Urinary bladder (tissue), 3 donors: ENCODE measurements at regions not wholly inside any gene's neighbourhood (a gene's known extent, or its start where the extent isn't known, plus 50 kb on each side); places are given as distances from the start of the nearest gene placed in this dataset.
"Not testable (repeated sequence)": the region's sequence is repeated elsewhere in the genome, so short reads cannot be mapped to it uniquely, and the experiment has no call there.

Experiments
- DNase-seq: peaks from one replicate; pipeline ENCODE4 v3.0.0-alpha.2; 2015; ENCODE audit errors: extremely low spot score
- H3K27ac ChIP-seq: one replicate; pipeline ENCODE4 v1.5.1; 2013; ENCODE audit warnings: low read depth, mild to moderate bottlenecking, moderate library complexity
- H3K36me3 ChIP-seq: one replicate; pipeline ENCODE4 v1.6.1; 2013; ENCODE audit warnings: mild to moderate bottlenecking, moderate library complexity; ENCODE audit not compliant: insufficient read depth
- H3K4me1 ChIP-seq: one replicate; pipeline ENCODE4 v1.6.1; 2013; ENCODE audit warnings: mild to moderate bottlenecking, moderate library complexity; ENCODE audit not compliant: insufficient read depth
- H3K4me3 ChIP-seq: one replicate; pipeline ENCODE4 v1.5.1; 2013; ENCODE audit warnings: low read depth, low read length
- WGBS: extraction: QIAGEN DNeasy Blood & Tissue Kit; methylation state at CpG from one replicate; pipeline ENCODE4 v1.1.7; 2013; 5-methylcytosine and 5-hydroxymethylcytosine counted together
- donor health status: healthy with polysubstance abuse.
- donor health status: healthy.

- not testable (repeated sequence) for H3K4me1 ChIP-seq, DNase-seq, H3K36me3 ChIP-seq, H3K4me3 ChIP-seq, H3K27ac ChIP-seq
- 85% methylated on average over 5 of the region's 5 CpGs for WGBS
Observed at GRCh38 chr3:73193943-73194342, 132.5 kb downstream of the EBLN2 start.

- no peak for DNase-seq
- 93% methylated on average over 5 of the region's 5 CpGs for WGBS
- Histone ChIP-seq H3K4me1 (no peaks in the 10 kb centered on the region), H3K4me3 (no peak overlapping the region), H3K27ac (no peak overlapping the region), H3K36me3 (no peaks in the 10 kb centered on the region)
Observed at GRCh38 chr3:73197187-73197586, 135.7 kb downstream of the EBLN2 start.

GRCh38 chr3:73203101-73203500 is 141.6 kb downstream of the EBLN2 start:
- H3K4me1 ChIP-seq: no peaks in the 10 kb centered on the region
- no peak overlapping the region for H3K4me3 ChIP-seq
- no peaks in the 10 kb centered on the region for H3K36me3 ChIP-seq
- 85% methylated on average over 2 of the region's 2 CpGs for WGBS
- H3K27ac ChIP-seq: no peak overlapping the region
- no peak for DNase-seq

- H3K4me3 ChIP-seq: no peak overlapping the region
- no peaks in the 10 kb centered on the region for H3K36me3 ChIP-seq
- no peaks in the 10 kb centered on the region for H3K4me1 ChIP-seq
- no peak for DNase-seq
- no peak overlapping the region for H3K27ac ChIP-seq
- 93% methylated on average over 3 of the region's 3 CpGs for WGBS
Observed at GRCh38 chr3:73203633-73204032, 142.2 kb downstream of the EBLN2 start.

GRCh38 chr3:73204841-73205240 is 143.4 kb downstream of the EBLN2 start:
- no peak for DNase-seq
- Histone ChIP-seq H3K4me3 (no peak overlapping the region), H3K4me1 (no peaks in the 10 kb centered on the region), H3K27ac (no peak overlapping the region), H3K36me3 (no peaks in the 10 kb centered on the region)

GRCh38 chr3:73206030-73206429 is 144.6 kb downstream of the EBLN2 start:
- no peak for DNase-seq
- Histone ChIP-seq H3K4me1 (no peaks in the 10 kb centered on the region), H3K4me3 (no peak overlapping the region), H3K36me3 (no peaks in the 10 kb centered on the region), H3K27ac (no peak overlapping the region)
- WGBS: 91% methylated on average over 5 of the region's 5 CpGs

- Histone ChIP-seq H3K4me1 (no peaks in the 10 kb centered on the region), H3K27ac (no peak overlapping the region), H3K36me3 (no peaks in the 10 kb centered on the region), H3K4me3 (no peak overlapping the region)
- no peak for DNase-seq
- whole genome bisulfite sequencing: 78% methylated on average over 3 of the region's 3 CpGs
Observed at GRCh38 chr3:73207946-73208440, 146.5 kb downstream of the EBLN2 start.

GRCh38 chr3:73210759-73211158 is 149.3 kb downstream of the EBLN2 start:
- no peak overlapping the region for H3K4me3 ChIP-seq
- H3K4me1 ChIP-seq: no peaks in the 10 kb centered on the region
- DNase-seq: no peak
- 84% methylated on average over 3 of the region's 3 CpGs for whole genome bisulfite sequencing
- H3K27ac ChIP-seq: no peak overlapping the region
- H3K36me3 ChIP-seq: no peaks in the 10 kb centered on the region

- Histone ChIP-seq H3K27ac (no peak overlapping the region), H3K4me1 (no peaks in the 10 kb centered on the region), H3K36me3 (no peaks in the 10 kb centered on the region), H3K4me3 (no peak overlapping the region)
- DNase-seq: no peak
- 77% methylated on average over 3 of the region's 3 CpGs for WGBS
Observed at GRCh38 chr3:73212683-73213082, 151.2 kb downstream of the EBLN2 start.

GRCh38 chr3:73213896-73214295 is 152.4 kb downstream of the EBLN2 start:
- no peaks in the 10 kb centered on the region for H3K4me1 ChIP-seq
- no peaks in the 10 kb centered on the region for H3K36me3 ChIP-seq
- H3K27ac ChIP-seq: no peak overlapping the region
- H3K4me3 ChIP-seq: no peak overlapping the region
- 96% methylated on average over 1 of the region's 1 CpG for WGBS
- DNase-seq: no peak

GRCh38 chr3:73214846-73215245 is 153.4 kb downstream of the EBLN2 start:
- Histone ChIP-seq H3K27ac (no peak overlapping the region), H3K4me3 (no peak overlapping the region), H3K4me1 (no peaks in the 10 kb centered on the region), H3K36me3 (no peaks in the 10 kb centered on the region)
- 85% methylated on average over 2 of the region's 2 CpGs for WGBS
- no peak for DNase-seq

- H3K27ac ChIP-seq: no peak overlapping the region
- no peak overlapping the region for H3K4me3 ChIP-seq
- H3K4me1 ChIP-seq: no peaks in the 10 kb centered on the region
- no peak for DNase-seq
- H3K36me3 ChIP-seq: no peaks in the 10 kb centered on the region
- WGBS: 82% methylated on average over 1 of the region's 1 CpG
Observed at GRCh38 chr3:73215281-73215680, 153.8 kb downstream of the EBLN2 start.

- no peaks in the 10 kb centered on the region for H3K36me3 ChIP-seq
- DNase-seq: no peak
- no peak overlapping the region for H3K4me3 ChIP-seq
- H3K27ac ChIP-seq: no peak overlapping the region
- no peaks in the 10 kb centered on the region for H3K4me1 ChIP-seq
- WGBS: 39% methylated on average over 4 of the region's 4 CpGs
Observed at GRCh38 chr3:73215901-73216300, 154.4 kb downstream of the EBLN2 start.

GRCh38 chr3:73216310-73216709 is 154.9 kb downstream of the EBLN2 start:
- H3K4me1 ChIP-seq: no peaks in the 10 kb centered on the region
- no peak for DNase-seq
- H3K27ac ChIP-seq: no peak overlapping the region
- no peak overlapping the region for H3K4me3 ChIP-seq
- 92% methylated on average over 1 of the region's 1 CpG for WGBS
- H3K36me3 ChIP-seq: no peaks in the 10 kb centered on the region

GRCh38 chr3:73222126-73222525 is 160.7 kb downstream of the EBLN2 start:
- no peaks in the 10 kb centered on the region for H3K36me3 ChIP-seq
- no peak overlapping the region for H3K4me3 ChIP-seq
- no peak for DNase-seq
- H3K4me1 ChIP-seq: no peaks in the 10 kb centered on the region
- WGBS: 84% methylated on average over 4 of the region's 4 CpGs
- H3K27ac ChIP-seq: no peak overlapping the region
